HG02852 (cell line): ENCODE measurements at regions not wholly inside any gene's neighbourhood (a gene's known extent, or its start where the extent isn't known, plus 50 kb on each side); places are given as distances from the start of the nearest gene placed in this dataset.

Experiments
- ATAC-seq: cut with Tn5 transposase; IDR thresholded peaks from one replicate; pipeline ENCODE4 v1.9.1; 2021; ENCODE audit warnings: mild to moderate bottlenecking, moderate library complexity; ENCODE audit not compliant: unreplicated experiment

- ATAC-seq = no peak
Measured at GRCh38 chr2:139201516-139201915, 421.3 kb upstream of the NXPH2 start.

- ATAC-seq = no peak
Measured at GRCh38 chr2:139196754-139197153, 416.6 kb upstream of the NXPH2 start.

- no peak for ATAC-seq
Measured at GRCh38 chr2:139194546-139194945, 414.4 kb upstream of the NXPH2 start.

DNA sequence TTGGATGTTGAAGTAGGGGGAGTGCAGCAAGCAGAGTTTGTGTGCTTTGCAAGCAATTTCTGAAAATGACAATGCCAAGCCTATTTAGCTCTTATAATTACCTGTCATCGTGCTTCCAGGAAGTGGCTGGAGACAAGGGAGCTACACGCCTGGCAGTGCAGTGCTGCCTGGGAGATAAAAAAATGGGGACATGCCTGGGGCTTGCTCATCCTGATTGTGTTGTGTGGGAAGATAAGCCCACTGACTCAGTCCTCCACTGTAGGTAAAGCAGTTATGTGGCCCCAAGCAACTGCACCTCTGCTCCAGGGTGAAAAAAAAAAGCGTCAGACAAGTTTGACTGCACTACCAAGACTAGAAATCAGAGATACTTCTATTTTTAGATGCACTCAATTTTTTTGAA, 396.9 kb upstream of the NXPH2 start:
- no peak for ATAC-seq

DNA sequence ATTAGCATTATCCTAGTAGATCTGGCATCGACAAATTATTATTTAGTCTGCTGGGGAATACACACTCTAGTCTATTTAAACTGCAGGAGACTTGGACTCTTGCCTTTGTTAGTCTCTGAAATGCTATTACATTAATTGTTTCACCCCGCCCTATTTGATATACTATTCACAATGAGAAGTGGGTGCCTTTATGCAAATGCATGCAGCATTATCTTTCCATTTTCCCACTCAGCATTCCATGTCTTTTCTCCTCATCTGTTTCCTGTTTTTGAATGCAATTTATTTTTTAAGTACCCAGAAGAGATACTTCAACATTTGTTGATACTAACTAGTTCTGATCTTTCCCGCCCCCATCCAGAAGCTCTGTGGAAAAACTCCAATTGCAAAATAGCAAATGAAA, 395.3 kb upstream of the NXPH2 start:
- ATAC-seq = no peak

DNA sequence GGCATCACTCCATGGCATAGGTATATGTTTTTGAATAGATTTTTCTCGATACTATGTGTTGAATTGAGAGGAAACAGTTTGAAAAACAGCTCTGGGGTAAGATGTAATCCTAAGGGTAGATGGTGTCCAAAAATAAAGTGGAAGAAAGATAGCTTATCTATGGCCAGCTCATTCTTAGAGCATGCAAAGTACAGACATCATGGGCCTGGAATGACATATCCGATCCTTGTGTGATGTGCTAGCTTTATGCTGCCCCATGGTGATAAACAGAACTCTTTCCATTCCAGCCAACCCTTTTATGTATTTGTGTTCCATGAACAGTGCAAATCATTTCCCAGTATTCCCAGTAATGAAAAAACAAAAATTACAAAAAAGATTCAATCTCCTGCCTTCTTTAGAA, 390.2 kb upstream of the NXPH2 start:
- no peak for ATAC-seq

- no peak for ATAC-seq
Measured at GRCh38 chr2:139165601-139166000, 385.4 kb upstream of the NXPH2 start.

DNA sequence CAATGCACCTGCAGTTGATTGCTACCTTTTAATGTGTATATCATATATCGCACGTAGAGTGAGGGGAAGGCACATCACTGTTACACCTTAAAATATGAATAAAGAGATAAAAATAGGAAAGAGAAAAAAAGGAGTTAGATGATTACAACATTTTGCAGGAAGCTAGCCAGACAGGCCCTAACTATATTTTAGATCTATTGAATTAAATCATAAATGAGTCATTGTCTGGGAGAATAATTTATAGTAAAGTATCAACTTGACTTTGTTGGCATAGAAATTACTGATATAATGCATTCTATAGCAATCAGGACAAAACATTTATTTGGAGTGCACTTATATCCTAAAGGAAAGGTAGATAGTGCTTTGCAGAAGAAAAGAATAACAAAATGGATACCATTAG, 384.9 kb upstream of the NXPH2 start:
- no peak for ATAC-seq

GRCh38 chr2:139162957-139163356, 382.8 kb upstream of the NXPH2 start:
- ATAC-seq = no peak

- ATAC-seq = no peak
Measured at GRCh38 chr2:139162456-139162855, 382.3 kb upstream of the NXPH2 start.

GRCh38 chr2:139160836-139161235, 380.6 kb upstream of the NXPH2 start:
- no peak for ATAC-seq

GRCh38 chr2:139159177-139159576, 379.0 kb upstream of the NXPH2 start:
- ATAC-seq = no peak

GRCh38 chr2:139156730-139157129, 376.5 kb upstream of the NXPH2 start:
- no peak for ATAC-seq

DNA sequence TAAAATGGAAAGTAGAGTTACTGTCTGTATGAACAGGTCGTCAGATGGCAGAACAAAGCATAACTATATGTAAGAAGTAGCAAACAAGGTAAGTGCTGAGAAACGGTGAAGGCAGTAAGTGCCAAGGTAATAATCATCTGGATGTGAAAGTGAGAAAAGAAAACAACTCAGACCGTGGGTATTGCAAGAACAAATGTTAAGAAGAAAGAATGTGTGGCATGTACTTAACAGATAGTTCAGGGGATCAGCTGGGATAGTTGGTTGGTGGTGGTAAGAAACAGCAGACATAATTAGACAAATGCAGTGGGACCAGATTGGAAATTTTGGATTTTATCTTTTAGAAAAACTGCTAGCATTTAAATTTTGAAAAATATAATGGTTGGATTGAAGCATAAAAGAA, 375.8 kb upstream of the NXPH2 start:
- no peak for ATAC-seq

GRCh38 chr2:139142252-139142880, 362.2 kb upstream of the NXPH2 start:
- no peak for ATAC-seq

GRCh38 chr2:139124271-139124670, 344.1 kb upstream of the NXPH2 start:
- ATAC-seq = no peak

DNA sequence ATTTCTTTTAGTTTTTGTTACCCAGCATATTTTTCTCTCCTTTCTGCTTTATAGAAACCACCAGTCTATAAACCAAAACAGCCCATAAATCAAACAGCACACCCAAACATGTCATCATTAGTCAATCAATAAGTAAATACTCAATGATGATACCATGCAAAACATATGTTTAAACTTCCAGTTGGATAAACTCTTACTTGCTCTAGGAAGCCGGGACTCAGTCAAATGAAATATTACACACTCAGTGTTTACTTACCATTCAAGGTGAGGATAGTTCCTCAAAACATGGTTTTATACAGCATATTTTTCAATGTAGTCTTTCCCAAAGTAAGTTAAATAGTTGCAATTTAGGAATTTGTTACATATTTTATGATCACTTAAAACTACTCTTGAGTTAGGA, 343.6 kb upstream of the NXPH2 start:
- no peak for ATAC-seq

DNA sequence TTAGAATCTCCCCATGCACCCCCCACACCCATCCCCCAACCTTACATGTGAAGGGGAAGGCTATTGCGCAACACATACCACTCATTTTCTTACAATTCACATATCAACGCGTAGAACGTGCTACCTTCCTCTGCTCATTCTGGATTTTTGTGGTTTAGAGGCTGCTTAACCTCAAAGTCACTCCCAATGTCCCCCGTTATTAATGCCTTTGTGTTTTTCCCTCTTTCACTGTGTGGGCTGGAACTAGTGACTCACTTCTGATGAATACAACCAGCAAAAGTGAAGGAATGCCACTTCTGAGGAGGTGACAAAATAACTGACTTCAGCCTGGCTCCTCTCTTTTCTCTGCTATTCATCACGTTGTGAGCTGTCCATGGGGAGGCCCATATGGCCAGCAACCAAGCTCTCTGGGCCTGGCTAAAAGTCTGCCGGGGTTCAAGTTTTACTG, 342.5 kb upstream of the NXPH2 start:
- ATAC-seq = no peak

- no peak for ATAC-seq
Measured at GRCh38 chr2:139099721-139100120, 319.5 kb upstream of the NXPH2 start.

GRCh38 chr2:139098961-139099360, 318.8 kb upstream of the NXPH2 start:
- ATAC-seq = no peak

DNA sequence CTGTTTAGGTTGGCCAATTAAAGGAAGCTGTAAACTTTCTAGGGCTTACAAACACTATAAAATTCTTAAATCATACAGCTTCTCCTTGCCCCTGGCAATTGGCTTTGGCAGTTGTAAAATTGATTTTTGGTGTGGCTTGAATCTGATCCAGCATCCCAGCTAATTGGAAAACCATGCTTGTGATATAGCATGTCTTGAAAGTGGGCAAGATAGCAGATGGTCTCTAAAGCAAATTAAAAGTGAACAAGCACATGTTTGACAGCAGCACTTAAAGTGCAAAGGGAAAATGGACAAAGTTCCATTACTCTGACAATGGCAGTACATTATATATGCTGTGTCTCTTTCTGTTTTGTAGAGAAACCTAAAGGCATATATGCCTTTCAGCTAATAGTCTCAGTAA, 302.9 kb upstream of the NXPH2 start:
- ATAC-seq = no peak

- no peak for ATAC-seq
Measured at GRCh38 chr2:139080244-139080643, 300.1 kb upstream of the NXPH2 start.

DNA sequence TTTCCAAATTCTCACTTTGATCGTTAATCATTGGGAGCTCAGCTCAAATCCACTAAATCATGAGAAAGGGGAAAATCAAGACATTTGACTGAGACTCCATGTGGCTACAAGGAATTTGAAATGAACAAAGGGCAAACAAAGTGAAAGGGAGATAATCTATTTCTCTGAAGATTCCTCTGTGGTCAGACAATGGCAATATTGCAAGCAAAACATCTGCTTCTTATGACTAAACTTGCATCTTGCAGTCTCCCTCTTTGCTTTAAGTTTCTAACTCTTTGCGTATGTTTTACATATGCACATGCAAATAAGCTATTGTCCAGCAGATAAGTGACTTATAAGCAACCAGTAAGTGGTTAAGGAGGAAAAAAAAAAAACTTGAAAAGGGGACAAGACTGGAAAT, 299.1 kb upstream of the NXPH2 start:
- ATAC-seq = no peak
